GM12878 (cell line): ENCODE measurements at regions not wholly inside any gene's neighbourhood (a gene's known extent, or its start where the extent isn't known, plus 50 kb on each side); places are given as distances from the start of the nearest gene placed in this dataset.

Experiments used
- ATAC-seq: fragments of 200-7000 bp; cut with Tn5 transposase; 3 replicates; pipeline ENCODE4 v1.9.1; 2020; ENCODE audit warnings: mild to moderate bottlenecking, moderate library complexity
- BruUV-seq: library from RNA; stranded (reverse); fragments of 400-500 nt; replicated peaks from 2 replicates; lab custom pipeline; 2021; lab: Mats Ljungman, UMichigan
- CTCF ChIA-PET: fragments of 300-600 bp; sonication (Branson Sonifier 250); formaldehyde crosslinking; extraction: SDS; loops from one replicate; lab custom pipeline; 2021; ENCODE audit warnings: inconsistent platforms; lab: Yijun Ruan, JAX
- POLR2A ChIA-PET: fragments of 350-600 bp; formaldehyde crosslinking; extraction: SDS; loops from one replicate; lab custom pipeline; 2021; ENCODE audit warnings: inconsistent platforms; lab: Charles Lee
- RAD21 ChIA-PET: fragments of 300-600 bp; sonication (Branson Sonifier 250); formaldehyde crosslinking; loops from one replicate; lab custom pipeline; 2023; ENCODE audit warnings: antibody characterized with exemption; ENCODE audit not compliant: unreplicated experiment; lab: Charles Lee
- SMC1A ChIA-PET: fragments of 300-600 bp; sonication (Branson Sonifier 250); formaldehyde crosslinking; loops from one replicate; lab custom pipeline; 2023; ENCODE audit not compliant: unreplicated experiment, uncharacterized antibody; lab: Charles Lee
- DNase-seq: peaks from one replicate; pipeline ENCODE4 v3.0.0-alpha.2; 2011; ENCODE audit warnings: low read depth, low spot score
- FAIRE-seq: peaks from 3 replicates; lab custom pipeline; 2011; peaks lifted over from hg19 to GRCh38; lab: Jason Lieb, UNC
- H2AFZ ChIP-seq: 2 replicates; pipeline ENCODE4 v1.6.0; 2011; ENCODE audit warnings: low read depth, low read length, control low read depth; ENCODE audit not compliant: control insufficient read depth
- H3K27ac ChIP-seq: 2 replicates; pipeline ENCODE4 v1.5.1; 2011; ENCODE audit warnings: control low read depth; ENCODE audit not compliant: control insufficient read depth, insufficient read depth
- H3K27me3 ChIP-seq, 2 experiments: replicated peaks in 1 of 2; 2 replicates each; pipeline versions ENCODE4 v1.6.0 to v1.6.1; 2011; ENCODE audit warnings: low read length in 1 of 2; ENCODE audit not compliant: control insufficient read depth in 2 of 2, insufficient read depth in 2 of 2
- H3K36me3 ChIP-seq, 2 experiments: 2 replicates each; pipeline ENCODE4 v1.5.1; 2011; ENCODE audit warnings: low read length in 1 of 2; ENCODE audit not compliant: control insufficient read depth in 2 of 2, insufficient read depth in 2 of 2
- H3K4me1 ChIP-seq: 2 replicates; pipeline ENCODE4 v1.6.1; 2011; ENCODE audit warnings: mild to moderate bottlenecking, low read length, moderate library complexity, mixed read lengths; ENCODE audit not compliant: control insufficient read depth, insufficient read depth
- H3K4me2 ChIP-seq: 2 replicates; pipeline ENCODE4 v1.6.0; 2011; ENCODE audit warnings: control low read depth; ENCODE audit not compliant: control insufficient read depth, insufficient read depth
- H3K4me3 ChIP-seq: fragments of 200-600 bp; sonication (generic); 2 replicates; pipeline ENCODE4 v1.5.1; 2016
- H3K79me2 ChIP-seq: 2 replicates; pipeline ENCODE4 v1.6.0; 2011; ENCODE audit warnings: low read length; ENCODE audit not compliant: control insufficient read depth, insufficient read depth
- H3K9ac ChIP-seq: 2 replicates; pipeline ENCODE4 v1.8.0; 2011; ENCODE audit warnings: low read length, control low read depth, mixed read lengths; ENCODE audit not compliant: control insufficient read depth, insufficient read depth
- H3K9me3 ChIP-seq: replicated peaks from 3 replicates; pipeline ENCODE4 v1.5.1; 2011; ENCODE audit warnings: mild to moderate bottlenecking, low read length; ENCODE audit not compliant: control insufficient read depth, insufficient read depth
- H4K20me1 ChIP-seq: 2 replicates; pipeline ENCODE4 v1.6.0; 2011; ENCODE audit not compliant: control insufficient read depth, insufficient read depth
- GABPA ChIP-seq: IDR thresholded peaks from 2 replicates; pipeline ENCODE4 v1.6.1; 2014; ENCODE audit warnings: antibody characterized with exemption, low read depth, mild to moderate bottlenecking, inconsistent platforms
- IRF3 ChIP-seq: fragments of 450-650 bp; IDR thresholded peaks from 2 replicates; pipeline ENCODE4 v1.6.1; 2014; ENCODE audit warnings: mild to moderate bottlenecking
- LARP7 ChIP-seq: fragments of 450-650 bp; IDR thresholded peaks from 2 replicates; pipeline ENCODE4 v1.6.1; 2017; ENCODE audit warnings: mild to moderate bottlenecking
- SIX5 ChIP-seq: IDR thresholded peaks from 2 replicates; pipeline ENCODE4 v1.6.1; 2011; ENCODE audit warnings: mild to moderate bottlenecking, low read depth, low read length, moderate library complexity; ENCODE audit not compliant: severe bottlenecking
- ZBED1 ChIP-seq: IDR thresholded peaks from 2 replicates; pipeline ENCODE4 v1.6.1; 2016; ENCODE audit warnings: borderline replicate concordance
- ZNF24 ChIP-seq: fragments of 450-650 bp; IDR thresholded peaks from 2 replicates; pipeline ENCODE4 v1.6.1; 2017; ENCODE audit warnings: antibody characterized with exemption, mild to moderate bottlenecking
- in situ Hi-C: fragments of 300-500 bp; cut with MboI; formaldehyde crosslinking; loops from 9 replicates; pipeline ENCODE4 v1.14.3; 2018; ENCODE audit warnings: mixed read lengths
- intact Hi-C: fragments of 100-400 bp; cut with micrococcal nuclease; formaldehyde crosslinking; loops from one replicate; pipeline ENCODE4 v1.14.2; 2022; ENCODE audit not compliant: unreplicated experiment
- TF ChIP-seq, protein P1 (sequence below): fragments of 450-650 bp; formaldehyde crosslinking; IDR thresholded peaks from 2 replicates; pipeline ENCODE4 v1.4.0; 2022; ENCODE audit warnings: mild to moderate bottlenecking, moderate library complexity
- TF ChIP-seq, protein P2 (sequence below): fragments of 450-650 bp; IDR thresholded peaks from 2 replicates; pipeline ENCODE4 v1.6.1; 2017; ENCODE audit warnings: low read depth, mild to moderate bottlenecking, moderate library complexity

- Histone ChIP-seq H3K4me2 (no peak overlapping the region), H3K9ac (no peak overlapping the region), H3K4me3 (no peak overlapping the region), H4K20me1 (no peaks in the 10 kb centered on the region), H3K9me3 (no peaks in the 10 kb centered on the region), H3K36me3 (no peaks in the 10 kb centered on the region), H2AFZ (no peak overlapping the region), H3K79me2 (no peaks in the 10 kb centered on the region), H3K4me1 (no peaks in the 10 kb centered on the region), H3K27ac (no peak overlapping the region), H3K27me3 (no peaks in the 10 kb centered on the region)
- ChIA-PET POLR2A (no interaction called here), CTCF (interaction anchor here (0.8 kb wide), 1 partner anchor 16 kb away, joined by 3 read pairs; no protein-coding TSS in a partner anchor), RAD21 (no interaction called here), SMC1A (interaction anchor here (0.9 kb wide), 1 partner anchor 17 kb away, joined by 4 read pairs; no protein-coding TSS in a partner anchor)
- in situ Hi-C loops: no loop called here
- TF ChIP-seq, protein P1, sequence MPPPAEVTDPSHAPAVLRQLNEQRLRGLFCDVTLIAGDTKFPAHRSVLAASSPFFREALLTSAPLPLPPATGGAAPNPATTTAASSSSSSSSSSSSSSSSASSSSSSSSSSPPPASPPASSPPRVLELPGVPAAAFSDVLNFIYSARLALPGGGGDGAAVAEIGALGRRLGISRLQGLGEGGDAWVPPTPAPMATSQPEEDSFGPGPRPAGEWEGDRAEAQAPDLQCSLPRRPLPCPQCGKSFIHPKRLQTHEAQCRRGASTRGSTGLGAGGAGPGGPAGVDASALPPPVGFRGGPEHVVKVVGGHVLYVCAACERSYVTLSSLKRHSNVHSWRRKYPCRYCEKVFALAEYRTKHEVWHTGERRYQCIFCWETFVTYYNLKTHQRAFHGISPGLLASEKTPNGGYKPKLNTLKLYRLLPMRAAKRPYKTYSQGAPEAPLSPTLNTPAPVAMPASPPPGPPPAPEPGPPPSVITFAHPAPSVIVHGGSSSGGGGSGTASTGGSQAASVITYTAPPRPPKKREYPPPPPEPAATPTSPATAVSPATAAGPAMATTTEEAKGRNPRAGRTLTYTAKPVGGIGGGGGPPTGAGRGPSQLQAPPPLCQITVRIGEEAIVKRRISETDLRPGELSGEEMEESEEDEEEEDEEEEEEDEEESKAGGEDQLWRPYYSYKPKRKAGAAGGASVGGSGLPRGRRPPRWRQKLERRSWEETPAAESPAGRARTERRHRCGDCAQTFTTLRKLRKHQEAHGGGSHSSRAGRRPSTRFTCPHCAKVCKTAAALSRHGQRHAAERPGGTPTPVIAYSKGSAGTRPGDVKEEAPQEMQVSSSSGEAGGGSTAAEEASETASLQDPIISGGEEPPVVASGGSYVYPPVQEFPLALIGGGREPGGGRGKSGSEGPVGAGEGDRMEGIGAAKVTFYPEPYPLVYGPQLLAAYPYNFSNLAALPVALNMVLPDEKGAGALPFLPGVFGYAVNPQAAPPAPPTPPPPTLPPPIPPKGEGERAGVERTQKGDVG (CRISPR knock-in tag): no peak
- TF ChIP-seq, protein P2, sequence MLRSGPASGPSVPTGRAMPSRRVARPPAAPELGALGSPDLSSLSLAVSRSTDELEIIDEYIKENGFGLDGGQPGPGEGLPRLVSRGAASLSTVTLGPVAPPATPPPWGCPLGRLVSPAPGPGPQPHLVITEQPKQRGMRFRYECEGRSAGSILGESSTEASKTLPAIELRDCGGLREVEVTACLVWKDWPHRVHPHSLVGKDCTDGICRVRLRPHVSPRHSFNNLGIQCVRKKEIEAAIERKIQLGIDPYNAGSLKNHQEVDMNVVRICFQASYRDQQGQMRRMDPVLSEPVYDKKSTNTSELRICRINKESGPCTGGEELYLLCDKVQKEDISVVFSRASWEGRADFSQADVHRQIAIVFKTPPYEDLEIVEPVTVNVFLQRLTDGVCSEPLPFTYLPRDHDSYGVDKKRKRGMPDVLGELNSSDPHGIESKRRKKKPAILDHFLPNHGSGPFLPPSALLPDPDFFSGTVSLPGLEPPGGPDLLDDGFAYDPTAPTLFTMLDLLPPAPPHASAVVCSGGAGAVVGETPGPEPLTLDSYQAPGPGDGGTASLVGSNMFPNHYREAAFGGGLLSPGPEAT: no peak
- no peak for TF ChIP-seq IRF3
- TF ChIP-seq ZBED1: no peak
- TF ChIP-seq ZNF24: no peak
- no peak for TF ChIP-seq LARP7
- no peak for TF ChIP-seq GABPA
- no peak for TF ChIP-seq SIX5
- no peak for FAIRE-seq
- DNase-seq: no peak
- no TSS peak for BruUV-seq
- intact Hi-C loops: no loop called here
- no peak for ATAC-seq
Measured at GRCh38 chr6:76490456-76490855, 418.0 kb upstream of the IMPG1 start.
